ENCODE measurements at regions not wholly inside any gene's neighbourhood (a gene's known extent, or its start where the extent isn't known, plus 50 kb on each side); places are given as distances from the start of the nearest gene placed in this dataset.

GRCh38 chr6:109224107-109224875, 129.0 kb downstream of the CEP57L1 start:
- H3K4me2 ChIP-seq: no peak overlapping the region
- DNase-seq (ENCODE audit: low read depth in 1 of 2, low spot score in 1 of 2): no peak
- TF ChIP-seq PBX3 (IDR thresholded peaks at IDR 0.05) (no peak), KDM5A (IDR thresholded peaks at IDR 0.05) (no peak), ZC3H11A (IDR thresholded peaks at IDR 0.05) (no peak), TP53 (CRISPR knock-in tag; IDR thresholded peaks at IDR 0.05) (no peak), ZNF302 (CRISPR knock-in tag; IDR thresholded peaks at IDR 0.05) (no peak), GATA3 (IDR thresholded peaks at IDR 0.05; ENCODE audit: borderline replicate concordance) (no peak), PHF8 (IDR thresholded peaks at IDR 0.05; ENCODE audit: borderline replicate concordance, low read depth) (no peak)
- no peak overlapping the region for H3K4me3 ChIP-seq
- H3K9me3 ChIP-seq: no peaks in the 10 kb centered on the region
- ChIA-PET POLR2A (no interaction called here), CTCF (interaction anchor here (2.7 kb wide), 1 partner anchor 36 kb away, joined by 7 read pairs; no protein-coding TSS in a partner anchor)
- no peaks in the 10 kb centered on the region for H3K4me1 ChIP-seq
- WGBS (ENCODE audit: missing lambda C conversion rate): 63% methylated on average over 4 of the region's 4 CpGs
- FAIRE-seq: no peak
- no peak for ATAC-seq
- no peak overlapping the region for H3K27ac ChIP-seq

- DNase-seq (ENCODE audit: low read depth in 1 of 2, low spot score in 1 of 2) (no peak), ATAC-seq (no peak), FAIRE-seq (no peak)
- no peak overlapping the region for H3K4me2 ChIP-seq
- WGBS (ENCODE audit: missing lambda C conversion rate): 87% methylated on average over 3 of the region's 3 CpGs
- no peak overlapping the region for H3K27ac ChIP-seq
- no peaks in the 10 kb centered on the region for H3K9me3 ChIP-seq
- TF ChIP-seq CEBPB (IDR thresholded peaks at IDR 0.05) (no peak), RFX5 (IDR thresholded peaks at IDR 0.05) (no peak), ZSCAN20 (CRISPR knock-in tag; IDR thresholded peaks at IDR 0.05) (no peak), ZFP36 (IDR thresholded peaks at IDR 0.05; ENCODE audit: borderline replicate concordance, partially characterized antibody) (no peak), ATOH8 (CRISPR knock-in tag; IDR thresholded peaks at IDR 0.05; ENCODE audit: low read depth) (no peak), PHF8 (IDR thresholded peaks at IDR 0.05; ENCODE audit: borderline replicate concordance, low read depth) (no peak), SREBF2 (IDR thresholded peaks at IDR 0.05) (no peak), HMGXB4 (CRISPR knock-in tag; IDR thresholded peaks at IDR 0.05; ENCODE audit: borderline replicate concordance) (no peak), CBX2 (IDR thresholded peaks at IDR 0.05; ENCODE audit: borderline replicate concordance, low read depth) (no peak)
- ChIA-PET CTCF (interaction anchor here (1.2 kb wide), 1 partner anchor 17 kb away, joined by 3 read pairs; no protein-coding TSS in a partner anchor), POLR2A (no interaction called here)
- no peak overlapping the region for H3K4me3 ChIP-seq
- no peaks in the 10 kb centered on the region for H3K4me1 ChIP-seq
Observed at GRCh38 chr6:109222848-109223247, 127.5 kb downstream of the CEP57L1 start.

GRCh38 chr6:109221543-109222195, 126.4 kb downstream of the CEP57L1 start:
- H3K4me3 ChIP-seq: no peak overlapping the region
- 26% methylated on average over 1 of the region's 1 CpG for WGBS (ENCODE audit: missing lambda C conversion rate)
- ChIA-PET CTCF (interaction anchor here (1.2 kb wide), 1 partner anchor 16 kb away, joined by 3 read pairs; no protein-coding TSS in a partner anchor), POLR2A (no interaction called here)
- FAIRE-seq: no peak
- H3K4me2 ChIP-seq: no peak overlapping the region
- TF ChIP-seq FOSL2 (IDR thresholded peaks at IDR 0.05) (no peak), FOSL2 (CRISPR knock-in tag; IDR thresholded peaks at IDR 0.05) (no peak), HOXB13 (CRISPR knock-in tag; IDR thresholded peaks at IDR 0.05; ENCODE audit: low read depth) (no peak)
- ATAC-seq: no peak
- no peaks in the 10 kb centered on the region for H3K9me3 ChIP-seq
- no peaks in the 10 kb centered on the region for H3K4me1 ChIP-seq
- DNase-seq (ENCODE audit: low read depth in 1 of 2, low spot score in 1 of 2): no peak
- no peak overlapping the region for H3K27ac ChIP-seq

Small RNA genes in the stretch of these regions (small RNA-seq; reads per million reads assigned to genes)
- gene AL359711.1: 0 reads per million in 6 experiments
- gene RNY3P11: 0 to 0.26 (median 0) reads per million in 6 experiments

All from A549 (cell line).